ENCODE measurements at regions not wholly inside any gene's neighbourhood (a gene's known extent, or its start where the extent isn't known, plus 50 kb on each side); places are given as distances from the start of the nearest gene placed in this dataset.

- no peaks in the 10 kb centered on the region for H3F3A ChIP-seq (ENCODE audit: insufficient read depth, low read length)
- no peak overlapping the region for H3K4me2 ChIP-seq (ENCODE audit: low read length)
- no peak for TF ChIP-seq EZH2 (IDR thresholded peaks at IDR 0.05; ENCODE audit: borderline replicate concordance, low read length)
- no peak for TF ChIP-seq CTCF (IDR thresholded peaks at IDR 0.05; ENCODE audit: low read length)
- H3K4me3 ChIP-seq (ENCODE audit: low read depth, low read length, poor library complexity, severe bottlenecking): no peak overlapping the region
- no peaks in the 10 kb centered on the region for H3K79me2 ChIP-seq (ENCODE audit: insufficient read depth, low read length)
- no peaks in the 10 kb centered on the region for H3K27me3 ChIP-seq (ENCODE audit: insufficient read depth, low read length)
- H3K9me3 ChIP-seq (ENCODE audit: low read length): no peaks in the 10 kb centered on the region
- no peaks in the 10 kb centered on the region for H3K9me2 ChIP-seq (ENCODE audit: low read depth, low read length)
- no peaks in the 10 kb centered on the region for H4K20me1 ChIP-seq (ENCODE audit: insufficient read depth, low read length)
- no peaks in the 10 kb centered on the region for H3K4me1 ChIP-seq (ENCODE audit: insufficient read depth, low read length, severe bottlenecking)
- H3K27ac ChIP-seq (ENCODE audit: low read depth, low read length, poor library complexity, severe bottlenecking): no peak overlapping the region
- H2AFZ ChIP-seq (ENCODE audit: low read length): no peak overlapping the region
- no peak overlapping the region for H3K9ac ChIP-seq (ENCODE audit: low read length)
- no peaks in the 10 kb centered on the region for H3K36me3 ChIP-seq (ENCODE audit: insufficient read depth, low read length)
Measured at GRCh38 chr13:37382146-37382545, 216.4 kb downstream of the POSTN start.

- TF ChIP-seq CTCF (IDR thresholded peaks at IDR 0.05; ENCODE audit: low read length) (no peak), EZH2 (IDR thresholded peaks at IDR 0.05; ENCODE audit: borderline replicate concordance, low read length) (no peak)
- Histone ChIP-seq H2AFZ (ENCODE audit: low read length) (no peak overlapping the region), H3K36me3 (ENCODE audit: insufficient read depth, low read length) (no peaks in the 10 kb centered on the region)
Measured at GRCh38 chr13:37381502-37381901, 217.1 kb downstream of the POSTN start.

GRCh38 chr13:37379841-37380240, 218.7 kb downstream of the POSTN start:
- no peaks in the 10 kb centered on the region for H3K9me3 ChIP-seq (ENCODE audit: low read length)
- no peak overlapping the region for H3K9ac ChIP-seq (ENCODE audit: low read length)
- H3F3A ChIP-seq (ENCODE audit: insufficient read depth, low read length): no peaks in the 10 kb centered on the region
- no peak overlapping the region for H3K27ac ChIP-seq (ENCODE audit: low read depth, low read length, poor library complexity, severe bottlenecking)
- H2AFZ ChIP-seq (ENCODE audit: low read length): no peak overlapping the region
- H3K36me3 ChIP-seq (ENCODE audit: insufficient read depth, low read length): no peaks in the 10 kb centered on the region
- no peaks in the 10 kb centered on the region for H3K79me2 ChIP-seq (ENCODE audit: insufficient read depth, low read length)
- H3K9me2 ChIP-seq (ENCODE audit: low read depth, low read length): no peaks in the 10 kb centered on the region
- no peaks in the 10 kb centered on the region for H3K27me3 ChIP-seq (ENCODE audit: insufficient read depth, low read length)
- no peak for TF ChIP-seq CTCF (IDR thresholded peaks at IDR 0.05; ENCODE audit: low read length)
- H3K4me3 ChIP-seq (ENCODE audit: low read depth, low read length, poor library complexity, severe bottlenecking): no peak overlapping the region
- H3K4me2 ChIP-seq (ENCODE audit: low read length): no peak overlapping the region
- no peaks in the 10 kb centered on the region for H4K20me1 ChIP-seq (ENCODE audit: insufficient read depth, low read length)
- no peaks in the 10 kb centered on the region for H3K4me1 ChIP-seq (ENCODE audit: insufficient read depth, low read length, severe bottlenecking)

More at GRCh38 chr13:37381502-37381901, 217.1 kb downstream of the POSTN start:
- H3K9me2 ChIP-seq (ENCODE audit: low read depth, low read length): no peaks in the 10 kb centered on the region
- H3K9me3 ChIP-seq (ENCODE audit: low read length): no peaks in the 10 kb centered on the region
- H3K27ac ChIP-seq (ENCODE audit: low read depth, low read length, poor library complexity, severe bottlenecking): no peak overlapping the region
- no peaks in the 10 kb centered on the region for H4K20me1 ChIP-seq (ENCODE audit: insufficient read depth, low read length)
- no peak overlapping the region for H3K9ac ChIP-seq (ENCODE audit: low read length)
- H3K4me1 ChIP-seq (ENCODE audit: insufficient read depth, low read length, severe bottlenecking): no peaks in the 10 kb centered on the region
- no peaks in the 10 kb centered on the region for H3F3A ChIP-seq (ENCODE audit: insufficient read depth, low read length)
- H3K4me3 ChIP-seq (ENCODE audit: low read depth, low read length, poor library complexity, severe bottlenecking): no peak overlapping the region
- H3K27me3 ChIP-seq (ENCODE audit: insufficient read depth, low read length): no peaks in the 10 kb centered on the region
- no peak overlapping the region for H3K4me2 ChIP-seq (ENCODE audit: low read length)
- no peaks in the 10 kb centered on the region for H3K79me2 ChIP-seq (ENCODE audit: insufficient read depth, low read length)
